Caki2 (cell line): ENCODE measurements at regions not wholly inside any gene's neighbourhood (a gene's known extent, or its start where the extent isn't known, plus 50 kb on each side); places are given as distances from the start of the nearest gene placed in this dataset.

ENCODE experiments used
- DNase-seq: peaks from one replicate; pipeline ENCODE4 v3.0.0-alpha.2; 2015; ENCODE audit warnings: low read depth
- in situ Hi-C: cut with HindIII; loops from 2 replicates; pipeline ENCODE4 v1.10.0; 2016; ENCODE audit warnings: low sequenced_read_pairs, low pct_unique_long_range_greater_than_20kb, mixed read lengths

DNA sequence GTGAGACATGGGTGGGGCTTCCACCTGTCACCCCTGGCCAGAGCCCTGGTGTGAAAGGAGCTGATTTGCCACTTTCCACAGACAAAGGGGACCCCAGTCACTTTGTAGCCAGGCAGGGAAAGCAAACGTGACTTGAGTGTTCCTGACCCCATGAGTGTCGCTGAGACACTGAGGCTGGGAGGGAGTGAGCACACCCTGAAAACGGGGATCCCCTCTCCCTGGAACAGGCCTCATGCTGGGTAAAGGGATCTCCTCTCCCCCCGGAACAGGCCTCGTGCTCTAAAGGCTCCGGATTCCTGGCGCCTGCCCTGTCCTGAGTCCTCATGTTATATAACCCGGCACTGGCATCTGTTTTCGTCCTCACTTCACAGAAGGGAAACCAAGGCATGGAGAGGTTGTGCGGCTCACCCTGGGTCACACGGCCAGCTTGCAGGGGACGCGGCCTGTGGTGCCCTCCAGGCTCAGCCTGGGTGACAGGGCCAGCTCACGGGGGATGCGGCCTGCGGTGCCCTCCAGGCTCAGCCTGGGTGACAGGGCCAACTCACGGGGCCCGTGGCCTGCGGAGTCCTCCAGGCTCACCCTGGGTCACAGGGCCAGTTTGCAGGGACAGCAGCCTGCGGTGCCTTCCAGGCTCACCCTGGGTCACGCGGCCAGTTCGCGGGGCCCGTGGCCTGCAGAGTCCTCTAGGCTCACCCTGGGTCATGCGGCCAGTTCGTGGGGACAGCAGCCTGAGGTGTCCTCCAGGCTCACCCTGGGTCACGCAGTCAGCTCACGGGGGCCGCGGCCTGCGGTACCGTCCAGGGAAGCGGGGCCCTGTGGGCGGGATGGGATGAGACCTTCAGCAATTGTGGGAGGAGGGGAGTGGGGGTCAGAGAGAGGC lies 104.7 kb downstream of the PDGFA start:
- DNase-seq, result no peak
- in situ Hi-C loops, result no loop called here

DNA sequence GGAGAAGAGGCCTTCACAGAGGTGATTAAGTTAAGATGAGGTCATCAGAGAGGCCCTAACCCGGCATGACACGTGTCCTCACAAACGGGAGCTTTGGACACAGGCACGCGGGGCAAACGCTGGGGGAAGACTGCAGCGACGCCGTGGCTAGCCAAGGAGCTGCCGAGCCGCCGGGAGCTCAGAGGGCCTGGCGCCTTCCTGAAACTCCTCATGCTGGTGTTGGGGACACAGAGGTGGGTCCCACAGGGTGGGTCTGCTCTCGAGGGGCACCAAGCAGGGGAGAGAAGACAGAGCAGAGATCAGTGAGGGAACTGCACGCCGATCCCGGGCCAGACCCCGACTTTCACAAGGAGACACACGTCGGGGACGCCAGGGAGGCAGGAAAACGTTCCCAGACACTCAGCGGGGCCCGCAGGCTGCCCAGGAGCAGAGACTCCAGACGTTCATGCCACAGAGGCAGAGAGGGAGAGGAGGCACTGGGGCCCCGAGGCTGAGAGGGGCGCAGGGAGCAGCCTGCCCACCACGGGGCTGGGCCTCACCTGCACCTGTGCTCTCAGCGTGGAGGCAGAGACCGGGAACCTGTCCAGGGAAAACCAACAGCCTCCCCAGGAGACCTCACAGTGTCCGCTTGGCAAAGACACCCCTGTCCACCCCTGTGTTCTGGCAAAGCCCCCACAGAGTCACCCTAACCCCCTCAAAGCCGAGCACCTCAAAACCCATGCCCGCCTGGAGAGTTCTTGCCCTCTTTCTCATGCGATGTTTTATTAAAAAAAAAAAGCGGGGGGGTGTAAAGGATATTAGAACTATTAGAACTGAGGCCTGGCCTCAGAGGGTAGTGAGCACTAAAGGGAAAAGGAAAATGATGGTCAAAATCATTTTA lies 103.8 kb downstream of the PDGFA start:
- in situ Hi-C loops, result no loop called here
- DNase-seq, result no peak

DNA sequence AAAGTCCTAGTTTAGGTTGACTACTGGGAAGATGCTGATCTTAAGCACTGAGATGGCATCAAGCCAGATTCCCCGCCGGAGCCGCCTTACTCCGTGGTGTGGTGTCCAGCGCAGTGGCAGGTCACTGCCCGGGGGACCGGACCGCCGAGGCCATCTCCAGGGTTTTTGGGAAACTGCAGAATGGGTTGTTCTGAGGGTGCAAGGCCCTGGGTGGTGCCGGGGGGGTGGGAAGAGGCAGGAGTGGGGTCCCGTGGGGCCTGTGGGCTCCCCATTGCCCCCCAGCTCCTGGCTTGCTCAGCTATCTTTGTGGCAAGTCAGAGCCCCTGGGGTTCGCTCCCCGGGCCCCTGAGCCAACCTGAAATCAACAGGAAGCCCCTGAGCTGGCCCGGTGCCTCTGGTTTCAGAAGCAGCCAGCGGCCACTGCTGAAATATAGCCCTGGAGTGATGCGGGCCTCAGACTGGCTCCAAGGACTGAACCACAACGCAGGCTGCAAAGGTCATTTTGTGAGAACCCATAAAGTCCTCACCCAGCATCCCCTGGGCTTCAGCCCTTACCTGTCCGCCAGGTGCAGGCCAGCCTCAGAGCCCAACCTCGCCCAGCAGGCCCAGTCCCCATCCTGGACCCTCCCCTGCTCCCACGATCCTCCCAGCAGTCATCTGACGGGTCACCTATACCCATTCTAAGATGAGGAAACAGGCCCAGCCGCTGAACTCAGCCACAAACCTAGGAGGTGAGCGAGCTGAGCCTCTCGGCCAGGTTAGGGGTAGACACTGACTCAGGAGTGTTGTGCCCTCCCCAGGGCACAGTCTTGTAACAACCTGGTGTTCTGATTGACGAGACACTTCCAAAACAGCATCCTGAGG lies 102.7 kb downstream of the PDGFA start:
- no peak for DNase-seq
- in situ Hi-C loops, result no loop called here

DNA sequence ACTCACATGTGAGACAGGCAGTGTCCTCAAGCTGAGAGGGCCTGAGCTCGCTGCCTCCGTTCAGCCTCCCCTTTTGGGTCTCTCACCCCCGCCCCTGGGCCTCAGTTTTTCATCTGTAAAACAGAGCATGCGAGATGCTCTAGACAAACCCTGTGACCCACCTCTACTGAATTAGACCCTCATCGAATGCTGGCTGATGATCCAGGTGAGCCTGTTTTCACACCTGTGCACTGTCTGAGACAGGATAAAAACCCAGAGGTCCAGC lies 102.1 kb downstream of the PDGFA start:
- in situ Hi-C loops, result no loop called here
- DNase-seq, result no peak

- DNase-seq, result no peak
- in situ Hi-C loops, result no loop called here
Observed at GRCh38 chr7:417973-418601, 101.6 kb downstream of the PDGFA start.

DNA sequence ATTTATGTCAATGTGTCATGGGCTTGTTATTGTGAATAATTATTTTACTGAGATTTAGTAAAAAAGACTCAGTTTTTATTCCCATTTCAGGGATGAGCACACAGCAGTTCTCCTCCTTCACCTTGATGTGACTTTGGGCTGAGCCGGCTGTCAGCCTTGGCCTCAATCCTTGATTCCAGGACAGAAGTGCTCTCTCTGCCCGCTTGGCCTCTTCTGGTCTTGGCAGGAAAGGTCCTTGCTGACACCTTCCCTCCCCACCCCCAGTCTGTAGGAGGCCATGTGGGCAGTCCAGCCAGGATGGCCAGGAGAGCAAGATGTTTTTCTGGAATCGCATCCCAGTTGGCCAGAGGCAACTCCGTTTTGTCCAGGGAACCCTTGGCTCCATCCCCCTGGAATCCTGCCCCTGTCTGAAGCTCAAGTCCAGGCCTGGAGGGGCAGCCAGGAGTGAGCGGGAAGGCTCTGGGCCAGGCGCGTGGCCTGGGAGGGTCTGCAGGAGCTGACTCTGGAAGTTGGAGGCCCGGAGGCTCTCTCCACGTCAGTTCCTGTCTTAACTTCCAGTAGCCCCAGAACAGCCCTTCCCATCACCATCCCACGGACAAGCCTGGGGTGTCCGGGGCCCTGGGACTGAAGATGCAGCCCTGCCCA lies 100.9 kb downstream of the PDGFA start:
- DNase-seq, result no peak
- in situ Hi-C loops, result no loop called here

- no peak for DNase-seq
- in situ Hi-C loops, result no loop called here
Observed at GRCh38 chr7:420142-421093, 99.2 kb downstream of the PDGFA start.

DNA sequence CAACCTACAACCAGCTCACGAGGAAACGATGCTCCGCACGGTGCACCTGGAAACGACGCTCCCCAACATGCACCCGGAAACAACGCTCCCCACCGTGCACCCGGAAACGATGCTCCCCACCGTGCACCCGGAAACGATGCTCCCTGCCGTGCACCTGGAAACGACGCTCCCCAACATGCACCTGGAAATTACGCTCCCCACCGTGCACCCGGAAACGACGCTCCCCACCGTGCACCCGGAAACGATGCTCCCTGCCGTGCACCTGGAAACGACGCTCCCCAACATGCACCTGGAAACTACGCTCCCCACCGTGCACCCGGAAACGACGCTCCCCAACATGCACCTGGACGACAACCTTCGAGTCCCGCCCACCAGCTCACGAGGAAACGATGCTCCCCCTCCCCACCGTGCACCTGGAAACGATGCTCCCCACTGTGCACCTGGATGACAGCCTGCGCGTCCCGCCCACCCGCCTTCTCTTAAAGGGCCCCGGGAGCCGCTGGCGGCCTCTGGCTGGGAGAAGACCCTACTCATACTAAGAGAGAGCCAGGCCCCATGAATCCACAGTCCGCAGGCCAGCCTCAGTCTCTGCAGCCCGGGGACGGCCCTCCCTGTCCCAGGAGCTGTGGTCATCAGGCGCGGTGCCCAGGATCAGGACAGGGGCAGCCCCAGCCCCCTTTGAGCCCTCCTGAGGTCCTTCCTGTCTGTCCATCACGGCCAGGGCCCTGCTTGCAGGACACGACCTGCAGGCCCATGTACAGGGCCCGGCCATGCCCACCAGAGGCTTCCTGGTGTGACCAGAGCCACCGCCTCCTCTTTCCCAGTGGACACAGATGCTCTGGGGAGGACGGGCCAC lies 98.3 kb downstream of the PDGFA start:
- no peak for DNase-seq
- in situ Hi-C loops, result no loop called here

- in situ Hi-C loops, result no loop called here
- DNase-seq, result no peak
Observed at GRCh38 chr7:422191-422885, 97.3 kb downstream of the PDGFA start.

- in situ Hi-C loops, result no loop called here
Observed at GRCh38 chr7:422886-423225, 96.8 kb downstream of the PDGFA start.

DNA sequence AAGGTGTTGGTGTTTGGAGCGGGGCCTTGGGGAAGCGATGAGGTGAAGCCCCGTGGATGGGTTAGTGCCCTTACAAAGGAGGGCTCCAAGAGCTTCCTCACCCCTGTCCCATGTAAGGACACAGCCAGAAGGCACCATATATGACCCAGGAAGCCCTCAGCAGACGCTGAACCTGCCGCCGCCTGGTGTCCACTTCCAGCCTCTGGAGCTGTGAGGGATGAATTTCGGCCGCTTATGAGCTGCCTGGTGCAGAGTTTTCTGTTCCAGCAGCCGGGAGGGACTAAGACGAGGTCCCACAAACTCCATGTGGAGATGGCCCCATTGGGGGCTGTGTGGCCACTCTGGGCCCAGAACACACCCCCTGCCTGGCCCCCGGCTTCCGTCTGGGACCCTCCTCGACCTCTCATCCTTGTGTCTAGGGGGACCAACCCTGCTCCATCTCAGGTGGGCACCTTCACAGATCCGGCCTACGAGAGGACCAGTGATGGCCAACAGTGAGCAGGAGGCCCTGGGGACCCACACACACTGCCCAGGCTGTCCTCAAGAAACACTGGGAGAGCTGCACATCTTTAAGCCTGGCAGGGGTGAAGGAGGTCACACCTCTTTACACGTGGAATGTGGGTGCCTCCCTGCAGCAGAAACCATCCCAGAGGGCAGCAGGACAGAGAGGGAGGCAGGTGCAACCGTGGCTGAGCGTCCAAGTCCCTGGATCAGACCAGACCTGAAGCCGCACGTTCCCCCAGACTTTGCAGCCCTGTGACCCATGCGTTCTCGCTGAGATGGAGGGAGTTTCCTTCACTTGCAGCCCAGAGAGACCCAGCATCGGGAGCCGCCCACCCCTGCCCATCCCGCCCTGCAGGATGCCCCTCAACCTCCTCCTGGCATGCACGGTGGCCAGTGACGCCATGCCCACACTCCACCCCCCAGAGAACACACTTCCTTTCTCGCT lies 96.1 kb downstream of the PDGFA start:
- no peak for DNase-seq
- in situ Hi-C loops, result no loop called here

More at GRCh38 chr7:422886-423225, 96.8 kb downstream of the PDGFA start:
- no peak for DNase-seq

DNA sequence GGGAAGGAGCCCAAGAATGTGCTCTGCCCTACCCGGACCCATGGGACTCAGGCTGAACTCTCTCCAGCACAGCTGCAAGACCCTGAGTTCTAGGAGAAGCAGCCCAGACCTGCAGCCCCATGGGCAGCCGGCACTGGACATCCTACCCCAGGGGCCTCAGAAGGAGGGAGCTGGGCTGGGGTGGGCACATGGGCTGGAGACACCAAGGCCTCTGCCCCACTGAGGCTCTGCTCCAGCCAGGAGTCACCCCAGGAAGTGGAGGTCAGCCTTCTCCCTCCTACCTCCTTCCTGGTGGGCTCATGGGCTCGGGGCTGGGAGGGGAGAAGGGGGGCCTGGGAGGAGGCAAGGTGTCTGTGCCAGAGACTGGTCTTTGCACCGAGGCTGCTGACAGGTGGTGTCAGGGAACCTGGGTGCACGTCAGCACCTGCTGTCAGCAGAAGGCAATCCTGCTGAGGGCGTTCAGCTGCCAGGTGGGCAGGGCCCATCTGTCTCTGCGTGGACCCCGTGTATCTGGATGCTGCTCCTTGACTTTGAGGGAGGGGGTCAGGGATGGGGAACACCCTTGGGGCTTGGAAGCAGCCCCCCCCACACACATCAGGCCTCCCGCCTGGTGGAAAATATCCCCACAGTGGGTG lies 95.2 kb downstream of the PDGFA start:
- no peak for DNase-seq
- in situ Hi-C loops, result no loop called here

DNA sequence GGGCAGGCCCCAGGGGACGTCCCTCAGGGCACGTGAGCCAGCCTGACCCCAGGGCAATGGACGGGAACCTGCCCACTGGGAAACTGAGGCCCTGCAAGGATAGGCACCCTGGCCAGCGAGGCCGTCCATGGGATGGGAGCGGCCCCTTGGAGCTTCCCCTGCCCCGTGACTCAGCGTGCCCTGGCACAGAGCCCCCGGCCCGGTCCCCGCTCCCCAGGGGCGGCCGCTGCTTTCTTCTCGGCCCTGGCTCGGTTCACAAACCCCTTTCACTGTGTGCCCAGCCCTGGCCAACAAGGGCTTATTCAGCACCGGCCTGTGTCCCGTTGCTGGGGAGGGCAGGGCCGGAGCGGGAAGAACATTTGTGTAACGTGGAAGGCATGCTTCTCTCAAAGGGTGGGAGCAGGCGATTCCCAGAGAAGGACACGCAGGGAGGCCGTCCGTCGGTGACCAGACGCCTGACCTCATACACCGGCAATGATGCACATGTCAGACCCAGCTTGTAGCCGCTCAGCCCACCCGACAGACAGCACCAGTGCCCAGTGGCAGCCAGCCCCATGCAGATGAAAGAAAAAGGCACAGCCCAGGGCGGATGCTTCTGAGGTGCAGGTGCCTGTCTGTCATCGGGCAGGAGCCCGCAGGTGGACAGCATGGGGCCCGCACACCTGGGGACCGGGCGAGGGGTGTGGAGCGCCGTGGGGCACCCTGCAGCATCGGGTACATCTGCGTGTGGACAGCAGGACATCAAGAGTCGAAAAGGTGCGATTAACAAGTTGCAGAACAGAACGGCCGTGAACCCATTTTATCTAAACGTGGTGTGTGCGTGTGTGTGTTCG lies 94.5 kb downstream of the PDGFA start:
- in situ Hi-C loops, result no loop called here
- DNase-seq, result no peak
